HG03378 (cell line): ENCODE measurements at regions not wholly inside any gene's neighbourhood (a gene's known extent, or its start where the extent isn't known, plus 50 kb on each side); places are given as distances from the start of the nearest gene placed in this dataset.

Experiments used
- ATAC-seq: cut with Tn5 transposase; IDR thresholded peaks from one replicate; pipeline ENCODE4 v1.9.1; 2021; ENCODE audit warnings: mild to moderate bottlenecking, moderate library complexity; ENCODE audit not compliant: unreplicated experiment

GRCh38 chr4:45795135-45795534, 328.7 kb downstream of the GABRG1 start:
- no peak for ATAC-seq

DNA sequence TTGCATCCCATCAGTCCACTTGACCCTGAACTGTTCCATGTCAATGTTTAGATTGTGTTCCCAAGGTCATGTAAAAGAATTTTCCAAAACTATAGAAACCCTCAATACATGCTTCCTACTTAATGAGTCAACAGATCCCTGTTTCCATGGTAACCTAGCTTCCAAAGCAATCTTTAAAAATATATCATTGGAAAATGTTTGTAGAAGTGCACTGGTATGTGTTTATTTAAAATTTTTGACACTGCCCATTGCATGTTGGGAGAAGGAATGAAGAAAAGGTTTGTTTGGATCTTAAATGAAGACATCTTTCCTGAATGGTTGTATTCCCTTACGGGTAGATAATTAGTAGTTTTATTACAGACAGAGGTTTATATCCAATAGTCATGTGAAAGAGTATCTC, 345.3 kb downstream of the GABRG1 start:
- ATAC-seq, result no peak

GRCh38 chr4:45776146-45776545, 347.7 kb downstream of the GABRG1 start:
- no peak for ATAC-seq

GRCh38 chr4:45770958-45771357, 352.9 kb downstream of the GABRG1 start:
- no peak for ATAC-seq

DNA sequence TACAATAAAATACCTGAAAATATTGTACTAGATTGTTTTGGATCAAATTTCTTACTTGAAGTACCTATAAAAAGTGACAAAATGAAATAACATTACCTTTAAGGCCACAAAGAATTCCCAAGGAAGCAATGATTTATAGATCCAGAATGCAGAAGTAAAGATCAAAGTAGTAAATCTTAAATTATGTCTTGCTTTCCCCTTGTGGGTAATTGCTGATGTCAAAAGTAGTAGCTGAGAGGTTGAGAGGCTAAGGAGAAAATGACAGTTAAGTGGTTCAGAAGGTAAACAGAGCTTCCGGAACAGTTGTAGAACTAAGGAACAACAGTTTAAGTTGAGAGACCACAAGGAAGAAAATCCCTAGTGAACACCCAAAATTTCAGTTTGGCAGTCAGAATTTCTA, 358.3 kb downstream of the GABRG1 start:
- ATAC-seq, result no peak

GRCh38 chr4:45751877-45752530, 371.9 kb downstream of the GABRG1 start:
- no peak for ATAC-seq

DNA sequence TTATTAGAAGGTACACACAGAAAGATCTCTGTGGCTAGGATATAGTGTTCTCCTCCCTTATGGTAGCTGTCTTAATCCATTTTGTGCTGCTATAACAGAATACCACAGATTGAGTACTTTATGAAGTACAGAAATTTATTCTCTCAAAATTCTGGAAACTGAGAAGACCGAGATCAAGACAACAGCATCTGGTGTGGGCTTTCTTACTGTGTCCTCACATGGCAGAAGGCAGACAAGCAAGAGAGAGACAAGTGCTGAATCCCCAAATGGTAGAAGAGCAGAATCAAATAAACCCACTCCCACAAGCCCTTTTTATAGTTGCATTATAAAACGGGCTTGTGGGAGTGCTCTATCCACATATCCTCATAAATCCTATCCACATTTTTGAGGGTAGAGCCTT, 373.1 kb downstream of the GABRG1 start:
- no peak for ATAC-seq

- ATAC-seq, result no peak
Measured at GRCh38 chr4:45745741-45746140, 378.1 kb downstream of the GABRG1 start.

GRCh38 chr4:45741897-45742296, 382.0 kb downstream of the GABRG1 start:
- no peak for ATAC-seq

GRCh38 chr4:45732161-45732560, 391.7 kb downstream of the GABRG1 start:
- ATAC-seq, result no peak

GRCh38 chr4:45716093-45716492, 407.8 kb downstream of the GABRG1 start:
- ATAC-seq, result no peak

GRCh38 chr4:45713996-45714395, 409.9 kb downstream of the GABRG1 start:
- no peak for ATAC-seq

- no peak for ATAC-seq
Measured at GRCh38 chr4:45701621-45702020, 422.2 kb downstream of the GABRG1 start.

- ATAC-seq, result no peak
Measured at GRCh38 chr4:45693746-45694145, 430.1 kb downstream of the GABRG1 start.

DNA sequence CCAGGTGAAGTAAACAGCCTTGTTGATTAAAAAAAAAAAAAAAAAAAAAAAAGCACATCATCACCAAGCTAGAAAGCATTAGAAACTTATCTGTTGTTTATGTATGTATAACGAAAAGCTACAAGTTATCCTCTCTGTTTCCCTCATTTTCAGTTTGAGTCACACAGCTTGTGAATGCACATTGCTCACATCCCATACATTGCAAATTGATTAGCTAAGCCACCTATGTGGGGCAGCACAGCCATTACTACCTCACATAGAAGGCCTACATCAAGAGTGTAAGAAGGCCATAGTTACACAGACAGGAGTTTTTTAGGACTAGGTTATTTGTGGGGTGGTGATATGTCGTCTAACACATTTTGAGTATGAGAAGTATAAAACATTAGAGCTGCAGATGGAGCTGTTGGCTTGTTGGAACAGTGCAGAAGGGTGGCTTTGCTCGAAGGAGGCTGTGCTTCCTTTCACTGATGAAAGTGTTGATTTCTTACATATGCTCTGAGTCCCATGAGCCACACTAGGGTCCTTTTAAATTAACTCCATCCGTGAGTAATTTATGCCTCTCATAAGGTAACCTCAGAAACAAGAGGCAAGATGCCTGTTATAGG, 431.6 kb downstream of the GABRG1 start:
- ATAC-seq, result no peak

GRCh38 chr4:45688341-45688740, 435.5 kb downstream of the GABRG1 start:
- ATAC-seq, result no peak

- ATAC-seq, result no peak
Measured at GRCh38 chr4:45679411-45679810, 444.4 kb downstream of the GABRG1 start.

DNA sequence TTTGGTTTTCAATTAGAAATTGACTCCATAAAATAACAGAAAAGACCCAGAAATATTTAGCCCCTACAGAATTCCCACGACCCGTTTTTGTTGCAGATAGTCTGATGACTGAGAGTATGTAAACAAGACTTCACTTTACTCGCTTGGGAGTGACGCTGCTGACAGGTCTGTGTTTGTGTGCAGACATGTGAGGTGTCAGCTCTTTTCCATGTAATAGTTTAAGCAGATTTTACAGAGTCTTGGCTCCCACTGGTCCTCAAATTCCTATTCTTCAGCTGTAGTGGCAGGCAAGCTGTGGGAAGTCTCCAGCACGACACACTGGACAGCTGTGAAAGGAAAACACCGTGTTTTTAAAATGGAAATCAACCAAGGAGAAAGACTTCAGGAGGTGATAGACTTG, 455.7 kb downstream of the GABRG1 start:
- no peak for ATAC-seq

- no peak for ATAC-seq
Measured at GRCh38 chr4:45663628-45664081, 460.2 kb downstream of the GABRG1 start.

DNA sequence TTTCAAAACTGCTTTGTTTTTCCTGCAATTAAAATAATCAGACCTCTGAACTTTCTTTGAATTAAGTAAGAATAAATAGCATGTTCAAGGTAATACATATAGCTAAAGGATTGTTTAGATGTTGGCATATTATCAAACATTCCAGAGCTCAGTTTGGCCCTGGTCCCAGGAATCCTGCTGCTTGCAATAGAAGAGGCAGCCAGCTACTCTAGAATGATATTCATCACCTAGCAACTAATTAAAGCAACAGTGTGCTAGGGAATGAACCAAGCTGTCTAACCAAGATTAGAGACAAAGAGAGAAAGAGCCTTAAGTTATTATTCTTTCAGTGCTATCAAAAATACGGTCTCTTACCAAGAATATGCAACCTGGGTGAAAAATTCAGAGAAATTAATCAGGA, 460.9 kb downstream of the GABRG1 start:
- ATAC-seq, result no peak

DNA sequence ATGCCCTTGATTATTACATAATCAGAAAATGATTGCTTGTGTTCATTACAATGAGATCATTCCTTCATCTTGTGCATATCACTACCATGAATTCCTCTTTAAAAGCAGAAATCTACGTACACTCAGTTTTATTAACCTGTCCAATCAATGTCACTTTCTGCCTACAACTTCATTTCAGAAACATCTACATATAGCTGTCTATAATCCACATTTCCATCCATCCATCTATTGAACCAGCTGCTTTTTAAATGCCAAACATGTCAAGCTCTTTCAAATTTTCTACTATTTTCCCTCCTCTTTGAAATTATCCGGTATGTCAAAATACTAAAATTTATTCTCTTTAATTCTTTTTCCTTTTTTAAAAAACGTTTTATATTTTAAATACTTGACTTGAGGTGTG, 462.0 kb downstream of the GABRG1 start:
- ATAC-seq, result no peak

- ATAC-seq, result no peak
Measured at GRCh38 chr4:45650545-45650944, 473.3 kb downstream of the GABRG1 start.

DNA sequence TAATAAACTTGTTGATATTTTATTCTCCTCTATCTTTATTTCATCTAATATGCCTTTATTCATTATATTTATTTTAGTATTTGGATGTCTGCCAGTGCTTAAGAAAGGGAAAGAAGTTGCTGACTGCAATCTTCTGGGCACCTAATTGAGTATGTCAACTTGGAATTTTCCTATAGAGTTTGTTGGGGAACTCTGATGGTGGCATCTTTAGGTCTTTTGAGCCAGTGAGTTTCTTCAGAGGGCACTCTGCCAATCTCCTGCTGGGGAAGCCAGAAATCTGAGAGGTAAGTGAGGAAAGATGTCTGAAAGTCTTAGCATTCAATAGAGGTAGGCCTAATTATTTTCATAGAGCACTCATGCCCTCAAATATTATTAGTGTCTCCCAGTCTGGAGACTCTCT, 475.0 kb downstream of the GABRG1 start:
- ATAC-seq, result no peak
